ENCODE measurements at regions not wholly inside any gene's neighbourhood (a gene's known extent, or its start where the extent isn't known, plus 50 kb on each side); places are given as distances from the start of the nearest gene placed in this dataset.

- no peak for TF ChIP-seq CTCF (IDR thresholded peaks at IDR 0.05)
- no peaks in the 10 kb centered on the region for H3K36me3 ChIP-seq
- H3K4me3 ChIP-seq: no peak overlapping the region
- ATAC-seq: no peak
- no peak for DNase-seq
- H3K27ac ChIP-seq: no peak overlapping the region
- peaks cover 0 to 24% (median 7%) of the 10 kb centered on the region in 11 donors for H3K9me3 ChIP-seq
- intact Hi-C loops (cut with DNase I): loop anchor here in 1 of 10 donors (10.0 kb wide), 1 partner anchor 45 kb away; no protein-coding TSS in a partner anchor
- 89 to 93% methylated on average over 4 of the region's 4 CpGs for WGBS, 2 donors
- H3K27me3 ChIP-seq: peaks cover 0 to 10% (median 0%) of the 10 kb centered on the region in 7 donors
- H3K4me1 ChIP-seq: no peaks in the 10 kb centered on the region
Observed at GRCh38 chr16:11439790-11440656, 94.8 kb downstream of the RMI2 start.

GRCh38 chr16:11440657-11441012 is 95.4 kb downstream of the RMI2 start:
- no peaks in the 10 kb centered on the region for H3K4me1 ChIP-seq
- H3K36me3 ChIP-seq: no peaks in the 10 kb centered on the region
- DNase-seq (no peak), ATAC-seq (no peak)
- no peak overlapping the region for H3K4me3 ChIP-seq
- peaks cover 0 to 24% (median 7%) of the 10 kb centered on the region in 11 donors for H3K9me3 ChIP-seq
- no peak overlapping the region for H3K27ac ChIP-seq
- WGBS, 2 donors: 94% methylated on average over 7 of the region's 7 CpGs
- intact Hi-C loops (cut with DNase I): no loop called here
- peaks cover 0 to 9% (median 0%) of the 10 kb centered on the region in 7 donors for H3K27me3 ChIP-seq
- TF ChIP-seq CTCF (IDR thresholded peaks at IDR 0.05): no peak

- DNase-seq: no peak
- intact Hi-C loops (cut with DNase I): no loop called here
- WGBS, 2 donors: 77 to 78% methylated on average over 7 of the region's 7 CpGs
- H3K36me3 ChIP-seq: no peaks in the 10 kb centered on the region
- ATAC-seq: no peak
- H3K4me1 ChIP-seq: no peaks in the 10 kb centered on the region
- H3K27ac ChIP-seq: no peak overlapping the region
- H3K27me3 ChIP-seq: no peaks in the 10 kb centered on the region
- no peak for TF ChIP-seq CTCF (IDR thresholded peaks at IDR 0.05)
- peaks cover 0 to 15% (median under 1%) of the 10 kb centered on the region in 11 donors for H3K9me3 ChIP-seq
- no peak overlapping the region for H3K4me3 ChIP-seq
Observed at GRCh38 chr16:11445486-11445885, 100.2 kb downstream of the RMI2 start.

- ATAC-seq (no peak), DNase-seq (no peak)
- Histone ChIP-seq H3K27me3 (no peaks in the 10 kb centered on the region), H3K4me1 (no peaks in the 10 kb centered on the region), H3K4me3 (no peak overlapping the region), H3K27ac (no peak overlapping the region), H3K9me3 (peaks cover 0 to 3% (median 0%) of the 10 kb centered on the region in 11 donors), H3K36me3 (no peaks in the 10 kb centered on the region)
- no peak for TF ChIP-seq CTCF (IDR thresholded peaks at IDR 0.05)
- intact Hi-C loops (cut with DNase I): no loop called here
- 84 to 86% methylated on average over 12 of the region's 12 CpGs for WGBS, 2 donors
Observed at GRCh38 chr16:11446566-11447119, 101.4 kb downstream of the RMI2 start.
